PC-9 (cell line): ENCODE measurements at regions not wholly inside any gene's neighbourhood (a gene's known extent, or its start where the extent isn't known, plus 50 kb on each side); places are given as distances from the start of the nearest gene placed in this dataset.

Experiments used
- CTCF ChIP-seq: fragments of 200-600 bp; sonication (generic); conservative IDR thresholded peaks from 2 replicates; pipeline ENCODE4 v1.6.1; 2017; ENCODE audit warnings: mixed run types, antibody characterized with exemption, mild to moderate bottlenecking, moderate library complexity
- EZH2 ChIP-seq: fragments of 200-600 bp; sonication (generic); IDR thresholded peaks from 2 replicates; pipeline ENCODE4 v1.8.0; 2017; ENCODE audit warnings: antibody characterized with exemption, low read depth

GRCh38 chr16:35908152-35908551 lies 2448.7 kb downstream of the TP53TG3F start:
- no peak for TF ChIP-seq CTCF
- TF ChIP-seq EZH2 = no peak
